SK-N-SH (cell line): ENCODE measurements at regions not wholly inside any gene's neighbourhood (a gene's known extent, or its start where the extent isn't known, plus 50 kb on each side); places are given as distances from the start of the nearest gene placed in this dataset.
"Not testable (repeated sequence)": the region's sequence is repeated elsewhere in the genome, so short reads cannot be mapped to it uniquely, and the experiment has no call there.

ENCODE experiments used
- CTCF ChIA-PET: fragments of 300-600, 350-600 bp; formaldehyde crosslinking; extraction: SDS; loops from one replicate; lab custom pipeline; 2021; lab: Yijun Ruan, JAX
- POLR2A ChIA-PET: fragments of 350-600 bp; sonication (Branson Sonifier 250); formaldehyde crosslinking; extraction: SDS; loops from one replicate; lab custom pipeline; 2020; ENCODE audit warnings: antibody characterized with exemption, inconsistent platforms; lab: Yijun Ruan, JAX
- DNase-seq: peaks from one replicate; pipeline ENCODE4 v3.0.0; 2012
- H2AFZ ChIP-seq: fragments of 200-600 bp; sonication (generic); 2 replicates; pipeline ENCODE4 v1.8.1; 2016; ENCODE audit warnings: antibody characterized with exemption, mild to moderate bottlenecking, low read depth
- H3F3A ChIP-seq: fragments of 200-600 bp; sonication (generic); replicated peaks from 2 replicates; pipeline ENCODE3; 2016; ENCODE audit warnings: antibody characterized with exemption, mild to moderate bottlenecking; ENCODE audit not compliant: insufficient read depth
- H3K27ac ChIP-seq, 2 experiments: fragments of 200-500 bp in 1 of 2; fragments of 200-600 bp in 1 of 2; sonication (Bioruptor generic) in 1 of 2; sonication (generic), shearing (Covaris generic) in 1 of 2; 2 replicates each; pipeline versions ENCODE4 v1.5.1 to v1.6.1; 2014 to 2016; ENCODE audit warnings: low read depth in 2 of 2, inconsistent platforms in 1 of 2, low read length in 1 of 2, mild to moderate bottlenecking in 1 of 2, mixed read lengths in 1 of 2
- H3K27me3 ChIP-seq: fragments of 200-600 bp; sonication (generic), shearing (Covaris generic); 2 replicates; pipeline ENCODE4 v1.6.1; 2016; ENCODE audit warnings: mixed run types; ENCODE audit not compliant: insufficient read depth
- H3K36me3 ChIP-seq, 2 experiments: fragments of 200-500 bp in 1 of 2; fragments of 200-600 bp in 1 of 2; sonication (Bioruptor generic) in 1 of 2; sonication (generic) in 1 of 2; replicated peaks in 1 of 2; 2 replicates each; pipeline versions ENCODE3 to v1.5.1; 2014 to 2016; ENCODE audit warnings: low read length in 1 of 2, mild to moderate bottlenecking in 1 of 2; ENCODE audit not compliant: insufficient read depth in 2 of 2, control insufficient read depth in 1 of 2
- H3K4me1 ChIP-seq, 2 experiments: fragments of 200-500 bp in 1 of 2; fragments of 200-600 bp in 1 of 2; sonication (Bioruptor generic) in 1 of 2; sonication (generic), shearing (Covaris generic) in 1 of 2; 2 replicates each; pipeline versions ENCODE4 v1.5.1 to v1.6.1; 2014 to 2016; ENCODE audit warnings: low read depth in 1 of 2, low read length in 1 of 2, mixed run types in 1 of 2; ENCODE audit not compliant: insufficient read depth in 2 of 2, control insufficient read depth in 1 of 2
- H3K4me2 ChIP-seq: fragments of 200-600 bp; sonication (generic), shearing (Covaris generic); 2 replicates; pipeline ENCODE4 v1.6.1; 2017; ENCODE audit warnings: mixed run types
- H3K4me3 ChIP-seq, 2 experiments: fragments of 200-500 bp in 1 of 2; fragments of 200-600 bp in 1 of 2; sonication (Bioruptor generic) in 1 of 2; sonication (generic), shearing (Covaris generic) in 1 of 2; 2 replicates each; pipeline versions ENCODE4 v1.5.1 to v1.8.1; 2014 to 2016; ENCODE audit warnings: low read depth in 2 of 2, inconsistent platforms in 1 of 2, low read length in 1 of 2, mild to moderate bottlenecking in 1 of 2, mixed read lengths in 1 of 2, moderate library complexity in 1 of 2
- H3K79me2 ChIP-seq: fragments of 200-600 bp; sonication (generic); 2 replicates; pipeline ENCODE4 v1.8.1; 2017; ENCODE audit warnings: mild to moderate bottlenecking; ENCODE audit not compliant: insufficient read depth
- H3K9ac ChIP-seq: fragments of 200-600 bp; sonication (generic); 2 replicates; pipeline ENCODE4 v1.6.1; 2017; ENCODE audit warnings: mixed run types
- H3K9me2 ChIP-seq: fragments of 200-600 bp; sonication (generic); 2 replicates; pipeline ENCODE4 v1.6.1; 2017; ENCODE audit warnings: mixed run types
- H3K9me3 ChIP-seq: fragments of 200-600 bp; sonication (generic); 2 replicates; pipeline ENCODE4 v1.6.1; 2017; ENCODE audit warnings: mixed run types, mild to moderate bottlenecking, moderate library complexity
- H4K20me1 ChIP-seq: fragments of 200-600 bp; sonication (generic); 2 replicates; pipeline ENCODE4 v1.6.1; 2017; ENCODE audit warnings: mild to moderate bottlenecking, mixed run types; ENCODE audit not compliant: insufficient read depth
- CHD2 ChIP-seq: fragments of 150-350 bp; IDR thresholded peaks from 2 replicates; pipeline ENCODE4 v1.6.1; 2018; ENCODE audit warnings: low read length; ENCODE audit not compliant: partially characterized antibody
- ELF1 ChIP-seq: IDR thresholded peaks from 2 replicates; pipeline ENCODE4 v1.4.0; 2012
- EP300 ChIP-seq, 2 experiments: IDR thresholded peaks; 2 replicates each; pipeline versions ENCODE4 v1.4.0 to v1.6.1; 2012; ENCODE audit warnings: borderline replicate concordance in 1 of 2, low read depth in 1 of 2, low read length in 1 of 2
- EZH2phosphoT487 ChIP-seq: fragments of 200-600 bp; sonication (generic); IDR thresholded peaks from 2 replicates; pipeline ENCODE4 v1.6.1; 2017; ENCODE audit warnings: low read depth, mixed run types, mild to moderate bottlenecking, antibody characterized with exemption, moderate library complexity, borderline replicate concordance
- FOSL2 ChIP-seq: IDR thresholded peaks from 2 replicates; pipeline ENCODE4 v1.4.0; 2012; ENCODE audit warnings: low read depth, mild to moderate bottlenecking, moderate library complexity, borderline replicate concordance
- FOXM1 ChIP-seq: IDR thresholded peaks from 2 replicates; pipeline ENCODE4 v1.4.0; 2012; ENCODE audit warnings: low read depth, mild to moderate bottlenecking
- GABPA ChIP-seq: IDR thresholded peaks from 2 replicates; pipeline ENCODE4 v1.4.0; 2012; ENCODE audit warnings: low read depth, mild to moderate bottlenecking
- IRF3 ChIP-seq: fragments of 150-350 bp; IDR thresholded peaks from 2 replicates; pipeline ENCODE4 v1.6.1; 2016; ENCODE audit warnings: mild to moderate bottlenecking, low read depth, low read length
- MEF2A ChIP-seq: IDR thresholded peaks from 2 replicates; pipeline ENCODE4 v1.4.0; 2012; ENCODE audit warnings: low read depth, borderline replicate concordance
- NFIC ChIP-seq: IDR thresholded peaks from 2 replicates; pipeline ENCODE4 v1.4.0; 2012; ENCODE audit warnings: borderline replicate concordance
- NRF1 ChIP-seq: IDR thresholded peaks from 2 replicates; pipeline ENCODE4 v1.6.1; 2012; ENCODE audit warnings: low read depth, mild to moderate bottlenecking, low read length
- POLR2AphosphoS5 ChIP-seq: IDR thresholded peaks from 2 replicates; pipeline ENCODE4 v1.6.1; 2012; ENCODE audit warnings: low read depth, low read length
- RXRA ChIP-seq: IDR thresholded peaks from 2 replicates; pipeline ENCODE4 v1.4.0; 2012; ENCODE audit warnings: low read depth, mild to moderate bottlenecking, borderline replicate concordance
- SMC3 ChIP-seq: IDR thresholded peaks from 2 replicates; pipeline ENCODE4 v1.6.1; 2012; ENCODE audit warnings: low read depth, low read length, improper control_type of control experiment
- TCF12 ChIP-seq: IDR thresholded peaks from 2 replicates; pipeline ENCODE4 v1.4.0; 2012
- USF1 ChIP-seq: IDR thresholded peaks from 2 replicates; pipeline ENCODE4 v1.4.0; 2012; ENCODE audit warnings: low read depth, borderline replicate concordance
- WGBS: methylation state at CpG from one replicate; pipeline ENCODE4 v1.1.6; 2017; ENCODE audit warnings: low lambda C conversion rate; 5-methylcytosine and 5-hydroxymethylcytosine counted together
- TF ChIP-seq, protein P1 (sequence below): IDR thresholded peaks from 2 replicates; pipeline ENCODE4; 2012

DNA sequence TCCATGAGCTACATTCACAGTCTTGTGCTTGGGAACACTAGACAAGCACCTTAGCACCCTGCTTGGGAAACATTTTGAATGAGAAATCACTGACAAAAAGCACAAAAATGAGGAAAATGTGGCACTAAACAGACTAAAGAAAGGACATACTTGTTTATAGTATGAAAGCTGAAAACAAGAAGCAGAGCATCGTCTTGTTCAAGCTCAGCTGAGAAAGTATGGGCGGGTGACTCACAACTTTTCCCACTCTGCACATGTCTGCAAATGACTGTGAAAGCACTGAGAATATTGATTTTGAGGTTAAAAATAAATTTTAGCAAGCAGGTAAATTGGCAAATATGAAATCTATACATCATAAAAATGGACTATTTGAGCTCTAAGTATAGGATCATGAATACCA, 725.3 kb downstream of the COL12A1 start (continued):
- no peak for TF ChIP-seq CHD2

DNA sequence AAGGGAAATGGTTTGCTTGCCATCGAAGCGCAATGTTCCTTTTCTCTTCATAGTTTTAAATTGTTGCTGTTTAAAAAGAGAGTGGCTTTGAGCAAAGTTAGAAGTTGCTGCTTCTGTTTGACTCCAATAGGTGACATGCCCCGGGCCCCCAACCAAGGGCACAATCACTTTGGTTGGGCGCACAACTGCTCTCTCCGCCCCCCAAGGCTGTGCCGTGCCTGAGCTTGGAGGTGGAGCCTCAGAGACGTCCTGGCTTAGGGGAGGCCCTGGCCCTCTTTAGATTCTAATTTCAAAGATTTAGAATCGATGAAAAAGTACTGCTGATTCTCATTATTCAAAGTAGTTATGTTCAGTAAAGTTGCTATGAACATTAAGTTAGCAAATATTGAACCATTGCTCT, 725.9 kb downstream of the COL12A1 start:
- ChIA-PET POLR2A (no interaction called here), CTCF (no interaction called here)
- Histone ChIP-seq H3F3A (no peaks in the 10 kb centered on the region), H3K36me3 (no peaks in the 10 kb centered on the region), H3K79me2 (no peaks in the 10 kb centered on the region), H3K27me3 (no peaks in the 10 kb centered on the region), H3K9me3 (no peaks in the 10 kb centered on the region), H3K4me3 (no peak overlapping the region; a peak in 1 of 4 replicates), H3K27ac (no peak overlapping the region), H2AFZ (no peak overlapping the region), H3K9ac (no peak overlapping the region), H3K9me2 (no peaks in the 10 kb centered on the region), H3K4me2 (no peak overlapping the region), H4K20me1 (no peaks in the 10 kb centered on the region), H3K4me1 (no peaks in the 10 kb centered on the region)
- DNase-seq = no peak
- no peak for TF ChIP-seq FOXM1
- no peak for TF ChIP-seq GABPA
- WGBS = 9% methylated on average over 8 of the region's 8 CpGs

- no peaks in the 10 kb centered on the region for H3K9me2 ChIP-seq
- no peak overlapping the region for H3K27ac ChIP-seq
- H3K79me2 ChIP-seq = no peaks in the 10 kb centered on the region
- no peak overlapping the region for H3K4me2 ChIP-seq
- no peaks in the 10 kb centered on the region for H3K9me3 ChIP-seq
- no peak overlapping the region for H2AFZ ChIP-seq
- ChIA-PET POLR2A (no interaction called here), CTCF (interaction anchor here (1.1 kb wide), 1 partner anchor 725 kb away, joined by 3 read pairs; no protein-coding TSS in a partner anchor)
- no peaks in the 10 kb centered on the region for H3K27me3 ChIP-seq
- H3K4me3 ChIP-seq = no peak overlapping the region
- no peaks in the 10 kb centered on the region for H3K36me3 ChIP-seq
- 6% methylated on average over 4 of the region's 4 CpGs for WGBS
- no peak overlapping the region for H3K9ac ChIP-seq
- H3F3A ChIP-seq = no peaks in the 10 kb centered on the region
- H4K20me1 ChIP-seq = no peaks in the 10 kb centered on the region
- DNase-seq = no peak
- TF ChIP-seq NFIC (no peak), FOSL2 (no peak), EZH2phosphoT487 (no peak), TCF12 (no peak), MEF2A (no peak), RXRA (no peak), SMC3 (no peak), EP300 (IDR thresholded peaks at IDR 0.05; ENCODE audit: borderline replicate concordance in 1 of 2, low read depth in 1 of 2, low read length in 1 of 2) (no peak), USF1 (no peak), CHD2 (no peak), POLR2AphosphoS5 (no peak), ELF1 (no peak), IRF3 (no peak), NRF1 (no peak)
- TF ChIP-seq, protein P1, sequence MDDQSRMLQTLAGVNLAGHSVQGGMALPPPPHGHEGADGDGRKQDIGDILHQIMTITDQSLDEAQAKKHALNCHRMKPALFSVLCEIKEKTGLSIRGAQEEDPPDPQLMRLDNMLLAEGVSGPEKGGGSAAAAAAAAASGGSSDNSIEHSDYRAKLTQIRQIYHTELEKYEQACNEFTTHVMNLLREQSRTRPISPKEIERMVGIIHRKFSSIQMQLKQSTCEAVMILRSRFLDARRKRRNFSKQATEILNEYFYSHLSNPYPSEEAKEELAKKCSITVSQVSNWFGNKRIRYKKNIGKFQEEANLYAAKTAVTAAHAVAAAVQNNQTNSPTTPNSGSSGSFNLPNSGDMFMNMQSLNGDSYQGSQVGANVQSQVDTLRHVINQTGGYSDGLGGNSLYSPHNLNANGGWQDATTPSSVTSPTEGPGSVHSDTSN = no peak
- no peaks in the 10 kb centered on the region for H3K4me1 ChIP-seq
Measured at GRCh38 chr6:74479420-74479819, 726.4 kb downstream of the COL12A1 start.

GRCh38 chr6:74474046-74474445, 731.8 kb downstream of the COL12A1 start:
- H3K36me3 ChIP-seq, H3K27ac ChIP-seq, H3K4me3 ChIP-seq, H2AFZ ChIP-seq, H3K27me3 ChIP-seq, H3K79me2 ChIP-seq, H3K4me2 ChIP-seq, H3K9me2 ChIP-seq, DNase-seq, CTCF ChIA-PET, H3F3A ChIP-seq, H3K9me3 ChIP-seq, H4K20me1 ChIP-seq, H3K4me1 ChIP-seq, H3K9ac ChIP-seq, POLR2A ChIA-PET: not testable (repeated sequence)
- 8% methylated on average over 10 of the region's 10 CpGs for WGBS
